Mesodermal cell (in vitro differentiated cells): ENCODE measurements at regions not wholly inside any gene's neighbourhood (a gene's known extent, or its start where the extent isn't known, plus 50 kb on each side); places are given as distances from the start of the nearest gene placed in this dataset.

Experiments used
- H3K27ac ChIP-seq: 2 replicates; pipeline ENCODE4 v1.7.0; 2013; ENCODE audit warnings: mild to moderate bottlenecking, low read depth, low read length, moderate library complexity; ENCODE audit not compliant: severe bottlenecking
- H3K36me3 ChIP-seq: 2 replicates; pipeline ENCODE4 v1.7.1; 2013; ENCODE audit warnings: mild to moderate bottlenecking, low read length, moderate library complexity; ENCODE audit not compliant: control insufficient read depth, insufficient read depth
- H3K4me1 ChIP-seq: one replicate; pipeline ENCODE4 v1.7.1; 2013; ENCODE audit warnings: mild to moderate bottlenecking, low read length; ENCODE audit not compliant: insufficient read depth, control insufficient read depth, poor library complexity, severe bottlenecking
- H3K4me3 ChIP-seq: 2 replicates; pipeline ENCODE4 v1.7.0; 2013; ENCODE audit warnings: low read length, control low read depth, mild to moderate bottlenecking; ENCODE audit not compliant: insufficient read depth, poor library complexity, severe bottlenecking; ENCODE audit errors: extremely low read depth
- H3K9me3 ChIP-seq: 2 replicates; pipeline ENCODE4 v1.7.1; 2013; ENCODE audit warnings: mild to moderate bottlenecking, low read length, moderate library complexity; ENCODE audit not compliant: control insufficient read depth
- WGBS, 2 experiments: methylation state at CpG; one replicate each; pipeline ENCODE4 v1.1.5; 2013; ENCODE audit warnings: missing lambda C conversion rate in 2 of 2; ENCODE audit not compliant: insufficient coverage in 2 of 2; 5-methylcytosine and 5-hydroxymethylcytosine counted together

DNA sequence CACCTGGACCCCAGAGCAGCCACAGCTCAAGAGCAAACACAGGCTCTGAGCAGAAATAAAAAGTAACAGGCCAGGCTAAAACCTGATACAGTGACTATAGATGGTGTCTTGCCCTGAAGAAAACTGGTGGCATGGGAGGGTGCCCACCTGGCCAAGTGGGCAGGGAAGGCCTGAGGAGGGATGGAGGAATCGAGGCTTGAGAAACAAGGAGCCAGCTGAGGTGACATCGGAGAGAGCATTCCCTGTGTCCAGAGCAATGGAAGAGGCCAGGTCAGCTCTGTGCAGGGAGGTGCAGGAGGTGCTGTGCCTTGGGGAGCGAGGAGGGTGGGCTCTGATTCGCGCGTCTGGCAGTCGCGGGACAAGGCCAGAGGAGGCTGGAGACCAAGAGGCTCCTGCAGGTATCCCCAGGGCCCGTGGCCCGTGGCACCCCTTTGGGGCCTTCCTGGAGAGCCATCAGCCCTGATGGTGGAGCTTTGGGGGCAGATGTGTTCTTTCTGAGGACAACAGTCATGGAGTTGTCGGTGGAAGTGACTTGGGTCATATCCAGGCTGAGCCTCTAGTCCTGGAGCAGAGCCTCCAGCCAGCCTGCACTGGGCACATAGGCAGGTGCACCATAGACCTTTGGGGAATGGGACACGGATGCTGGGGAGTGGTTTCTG lies 56.1 kb downstream of the PLXNA1 start:
- Histone ChIP-seq H3K9me3 (no peaks in the 10 kb centered on the region), H3K27ac (no peak overlapping the region), H3K4me3 (no peak overlapping the region), H3K36me3 (peaks cover 12% of the 10 kb centered on the region), H3K4me1 (no peaks in the 10 kb centered on the region)
- 91 to 95% methylated on average over 6 to 12 of the region's 12 CpGs for WGBS, 2 experiments

DNA sequence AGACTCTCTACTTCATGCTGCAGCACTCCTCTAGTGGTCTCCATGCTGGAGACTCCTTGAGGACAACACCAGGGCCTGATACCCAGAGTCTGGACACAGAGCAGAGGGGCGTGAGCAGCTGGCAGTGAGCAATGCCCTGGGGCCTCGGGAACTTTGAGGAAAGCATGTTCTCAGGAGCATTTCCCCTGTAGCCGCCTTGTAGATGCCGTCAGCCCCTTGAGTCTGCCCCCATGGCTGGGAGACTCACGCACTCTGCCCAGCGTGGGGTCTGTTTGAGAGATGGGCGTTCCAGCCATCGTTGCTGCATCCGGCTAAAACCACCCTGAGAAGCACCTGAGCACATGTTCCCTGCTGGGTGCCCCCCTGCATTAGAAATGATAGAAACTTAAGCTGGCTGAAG lies 56.8 kb downstream of the PLXNA1 start:
- WGBS, 2 experiments: 95% methylated on average over 9 of the region's 9 CpGs
- Histone ChIP-seq H3K36me3 (peaks cover 6% of the 10 kb centered on the region), H3K27ac (no peak overlapping the region), H3K4me3 (no peak overlapping the region), H3K9me3 (no peaks in the 10 kb centered on the region), H3K4me1 (no peaks in the 10 kb centered on the region)

DNA sequence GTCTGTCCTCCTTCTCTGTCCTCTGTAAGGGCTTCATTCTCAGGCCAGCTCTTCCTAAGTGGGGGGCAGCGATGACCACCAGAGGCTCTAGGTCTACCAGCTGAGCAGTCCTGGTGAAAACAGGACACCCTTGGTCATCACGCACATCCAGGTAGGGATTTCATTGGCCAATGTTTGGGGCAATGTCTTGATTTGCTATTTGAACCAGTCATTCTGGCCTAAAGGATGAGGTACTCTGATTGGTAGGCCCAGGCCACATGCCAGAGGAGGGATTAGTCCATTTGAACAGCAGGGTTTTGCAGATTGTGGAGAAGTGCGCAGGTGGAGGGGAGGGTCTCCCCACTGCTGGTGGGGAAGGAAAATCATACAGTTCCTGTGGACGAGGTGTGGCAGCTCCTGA lies 57.3 kb downstream of the PLXNA1 start:
- Histone ChIP-seq H3K9me3 (no peaks in the 10 kb centered on the region), H3K4me1 (no peaks in the 10 kb centered on the region), H3K36me3 (peaks cover under 1% of the 10 kb centered on the region), H3K4me3 (no peak overlapping the region), H3K27ac (no peak overlapping the region)
- 90 to 92% methylated on average over 4 of the region's 4 CpGs for WGBS, 2 experiments

DNA sequence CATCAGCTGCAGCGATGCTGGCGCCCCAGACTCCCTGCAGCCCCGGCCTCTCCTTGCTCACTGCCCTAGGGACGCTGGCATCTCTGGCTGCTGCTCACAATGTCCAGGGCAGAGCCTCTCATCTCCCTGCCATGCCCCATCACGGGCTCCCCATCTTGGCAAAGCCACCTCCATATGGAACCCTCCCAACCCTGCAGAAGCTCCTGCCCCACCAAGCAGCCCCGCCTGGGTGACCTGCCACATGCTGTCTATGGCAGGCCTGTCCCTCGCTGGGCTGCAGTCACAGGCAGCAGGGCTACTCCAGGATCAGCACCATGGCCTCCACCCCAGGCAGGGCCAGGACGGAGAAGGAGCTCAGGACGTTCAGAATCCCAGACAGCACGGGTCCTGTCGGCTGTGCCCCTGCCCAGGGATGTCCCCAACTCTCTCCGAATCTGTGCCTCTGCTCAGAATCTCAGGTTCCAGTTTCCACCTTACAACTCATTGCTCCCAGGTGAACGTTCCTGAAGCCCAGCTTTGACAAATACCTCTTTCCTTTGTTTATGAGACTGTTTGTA lies 58.4 kb downstream of the PLXNA1 start:
- 83 to 91% methylated on average over 12 to 13 of the region's 13 CpGs for whole genome bisulfite sequencing, 2 experiments
- Histone ChIP-seq H3K9me3 (no peaks in the 10 kb centered on the region), H3K36me3 (no peaks in the 10 kb centered on the region), H3K27ac (no peak overlapping the region), H3K4me3 (no peak overlapping the region), H3K4me1 (no peaks in the 10 kb centered on the region)

DNA sequence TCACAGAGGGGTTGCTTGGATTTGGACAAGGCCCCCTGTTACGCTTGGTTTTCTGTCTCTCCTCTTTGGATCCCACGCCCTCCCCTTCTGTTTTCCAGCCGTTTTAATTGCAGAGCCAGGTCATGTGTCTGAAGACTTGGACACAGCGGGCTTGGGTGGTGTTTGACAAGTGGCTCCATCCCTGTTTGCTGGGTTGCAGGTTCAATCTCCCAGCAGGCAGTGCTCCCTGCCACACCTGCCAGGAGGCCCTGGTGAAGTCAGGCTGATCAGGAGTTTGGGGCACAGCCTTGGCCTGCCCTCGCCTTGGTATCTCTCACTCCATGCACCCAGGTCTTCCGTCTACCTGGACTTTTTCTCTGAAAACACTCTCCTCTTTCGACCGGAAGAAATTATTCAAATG lies 59.0 kb downstream of the PLXNA1 start:
- H3K4me1 ChIP-seq: no peaks in the 10 kb centered on the region
- H3K4me3 ChIP-seq: no peak overlapping the region
- H3K9me3 ChIP-seq: no peaks in the 10 kb centered on the region
- H3K27ac ChIP-seq: no peak overlapping the region
- H3K36me3 ChIP-seq: no peaks in the 10 kb centered on the region
- 89 to 94% methylated on average over 2 to 5 of the region's 8 CpGs for WGBS, 2 experiments

DNA sequence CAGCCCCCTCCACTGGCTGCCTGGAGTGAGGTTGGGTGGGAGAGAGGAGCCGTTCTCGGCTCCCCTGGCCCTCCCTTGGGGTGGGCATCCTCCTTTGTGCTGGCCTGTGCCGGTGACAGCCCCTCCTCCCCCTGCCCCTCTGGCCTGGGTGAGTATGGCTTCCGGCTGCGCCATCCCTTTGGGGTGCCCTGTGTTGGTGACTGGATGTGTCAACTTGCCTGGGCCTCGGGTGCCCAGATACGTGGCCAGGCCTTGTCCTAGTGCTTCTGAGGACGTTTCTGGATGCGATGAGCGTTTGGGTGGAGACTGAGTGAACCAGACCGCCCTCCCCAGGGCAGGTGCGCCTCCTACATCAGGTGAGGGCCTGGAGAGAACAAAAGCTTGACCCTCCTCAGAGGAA lies 59.7 kb downstream of the PLXNA1 start:
- H3K27ac ChIP-seq: no peak overlapping the region
- WGBS, 2 experiments: 88 to 90% methylated on average over 9 to 10 of the region's 12 CpGs
- H3K9me3 ChIP-seq: no peaks in the 10 kb centered on the region
- H3K36me3 ChIP-seq: no peaks in the 10 kb centered on the region
- H3K4me1 ChIP-seq: no peaks in the 10 kb centered on the region
- H3K4me3 ChIP-seq: no peak overlapping the region

DNA sequence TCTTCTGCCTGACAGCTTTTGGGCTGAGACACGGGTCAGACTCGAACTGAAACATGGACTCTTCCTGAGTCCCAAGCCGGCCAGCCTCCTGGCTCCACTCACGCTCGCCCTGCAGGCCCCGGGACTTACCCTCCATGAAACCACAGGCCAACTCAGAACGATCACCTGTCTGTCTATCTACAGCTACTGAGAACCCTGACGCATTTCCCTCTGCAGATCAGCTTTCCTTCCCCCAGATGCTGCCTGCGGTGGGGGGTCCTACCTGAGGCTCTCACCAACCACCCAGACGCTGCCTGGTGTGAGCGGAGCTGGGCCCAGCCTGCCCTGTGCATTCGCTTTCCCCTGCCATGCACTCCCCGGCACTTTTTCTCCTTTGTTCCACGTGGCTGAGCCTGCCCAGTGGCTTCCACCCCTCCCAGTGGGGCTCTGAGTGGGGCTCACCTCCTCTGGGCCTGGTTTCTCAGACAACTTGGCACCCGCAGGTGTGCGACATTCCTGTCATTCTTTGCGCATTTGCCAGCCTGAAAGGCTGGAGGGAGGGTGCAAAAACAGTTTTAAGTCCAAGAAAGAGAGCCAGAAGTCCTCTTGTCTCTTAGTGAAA lies 60.2 kb downstream of the PLXNA1 start:
- H3K36me3 ChIP-seq: no peaks in the 10 kb centered on the region
- H3K9me3 ChIP-seq: no peaks in the 10 kb centered on the region
- 74% methylated on average over 14 to 16 of the region's 17 CpGs for whole genome bisulfite sequencing, 2 experiments
- no peak overlapping the region for H3K4me3 ChIP-seq
- H3K4me1 ChIP-seq: no peaks in the 10 kb centered on the region
- no peak overlapping the region for H3K27ac ChIP-seq

DNA sequence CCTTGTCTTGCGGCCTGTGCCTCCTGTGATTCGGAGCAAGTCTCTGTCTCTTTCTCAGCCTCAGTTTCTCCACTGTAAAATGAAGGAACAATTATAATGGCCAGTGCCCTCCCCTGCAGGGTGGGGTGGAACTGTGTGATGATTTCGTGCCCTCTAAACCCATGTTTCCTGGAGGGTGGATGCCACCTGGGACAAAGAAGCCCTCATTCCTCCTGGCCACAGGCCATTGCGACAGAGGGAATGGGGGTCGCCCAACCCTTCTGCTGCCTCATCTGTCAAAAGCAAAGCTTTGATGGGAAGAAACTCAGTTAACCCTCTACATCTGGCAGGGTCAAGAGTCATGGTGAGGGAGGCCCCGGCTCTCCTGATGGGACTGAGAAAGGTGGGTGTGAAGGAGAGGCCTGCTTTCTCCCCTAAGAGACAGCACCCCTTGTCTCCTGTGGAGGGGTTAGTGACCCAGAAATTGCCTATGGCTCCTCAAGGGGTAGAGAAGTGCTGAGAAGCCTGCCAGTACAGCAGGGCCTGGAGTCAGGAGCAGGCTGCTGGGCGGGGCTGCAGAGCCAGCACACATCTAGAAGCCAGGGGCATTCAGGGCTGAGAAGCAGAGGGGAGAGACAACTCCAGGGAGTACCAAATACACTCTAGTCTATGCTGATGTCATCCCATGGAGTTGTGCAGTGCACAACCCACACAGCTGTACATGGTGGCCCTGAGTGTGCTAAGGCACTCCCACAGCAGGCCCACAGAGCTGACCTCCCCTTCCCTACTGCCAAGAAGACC lies 61.0 kb downstream of the PLXNA1 start:
- no peaks in the 10 kb centered on the region for H3K4me1 ChIP-seq
- H3K36me3 ChIP-seq: no peaks in the 10 kb centered on the region
- peaks cover 5% of the 10 kb centered on the region for H3K9me3 ChIP-seq
- H3K27ac ChIP-seq: no peak overlapping the region
- no peak overlapping the region for H3K4me3 ChIP-seq
- 80 to 81% methylated on average over 6 to 7 of the region's 7 CpGs for WGBS, 2 experiments

DNA sequence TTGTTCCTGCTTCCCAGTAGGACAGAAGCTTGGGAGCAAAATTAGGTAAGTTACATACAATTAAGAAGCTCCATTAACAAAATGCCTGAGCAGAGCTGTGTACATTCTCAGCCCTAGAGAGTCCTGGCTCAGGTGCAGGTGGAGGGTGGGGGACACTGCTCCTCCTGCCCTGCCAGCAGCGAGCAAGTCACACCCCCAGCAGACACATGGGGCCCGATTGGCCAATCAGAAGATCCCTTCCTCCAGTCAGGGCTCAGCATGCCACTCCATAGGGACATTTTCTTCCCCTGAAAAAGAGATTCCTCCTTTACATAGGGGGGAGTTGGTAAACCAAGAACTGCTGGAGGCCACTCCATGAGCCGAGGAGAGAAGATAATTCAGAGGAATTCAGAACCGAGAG lies 62.1 kb downstream of the PLXNA1 start:
- Histone ChIP-seq H3K9me3 (peaks cover 5% of the 10 kb centered on the region), H3K4me1 (no peaks in the 10 kb centered on the region), H3K36me3 (no peaks in the 10 kb centered on the region), H3K27ac (no peak overlapping the region), H3K4me3 (no peak overlapping the region)
- 34% methylated on average over 2 of the region's 4 CpGs for WGBS, 2 experiments

DNA sequence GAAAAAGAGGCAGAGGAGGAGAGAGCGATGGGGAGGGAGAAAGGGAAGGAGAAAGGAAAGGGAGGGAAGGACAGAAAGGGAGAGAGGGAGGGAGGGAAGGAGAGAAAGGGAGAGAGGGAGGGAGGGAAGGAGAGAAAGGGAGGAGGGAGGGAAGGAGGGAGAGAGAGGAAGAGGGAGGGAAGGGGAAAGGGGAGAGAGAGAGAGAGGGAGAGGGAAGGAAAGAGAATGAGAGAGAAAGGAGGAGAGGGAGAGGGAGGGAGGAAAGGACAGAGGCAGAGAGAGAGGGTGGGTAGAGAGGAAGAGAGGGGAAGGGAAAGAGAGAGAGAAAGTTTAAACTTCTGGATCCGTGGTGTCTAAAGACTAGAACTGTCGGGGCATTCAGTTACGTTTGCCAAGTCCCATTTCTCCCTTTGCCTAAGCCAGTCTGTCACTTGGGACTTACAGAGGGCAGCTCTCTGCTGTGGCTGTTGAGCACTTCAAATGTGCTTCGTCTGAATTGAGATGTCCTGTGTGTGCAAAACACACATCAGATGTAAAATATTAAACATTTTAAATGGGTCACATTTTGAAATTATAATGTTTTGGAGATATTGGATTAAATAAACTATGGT lies 62.6 kb downstream of the PLXNA1 start:
- Histone ChIP-seq H3K4me3 (no peak overlapping the region), H3K9me3 (peaks cover 5% of the 10 kb centered on the region), H3K36me3 (no peaks in the 10 kb centered on the region), H3K27ac (no peak overlapping the region), H3K4me1 (no peaks in the 10 kb centered on the region)
- 76 to 82% methylated on average over 4 of the region's 5 CpGs for WGBS, 2 experiments
